ENCODE measurements at regions not wholly inside any gene's neighbourhood (a gene's known extent, or its start where the extent isn't known, plus 50 kb on each side); places are given as distances from the start of the nearest gene placed in this dataset.

DNA sequence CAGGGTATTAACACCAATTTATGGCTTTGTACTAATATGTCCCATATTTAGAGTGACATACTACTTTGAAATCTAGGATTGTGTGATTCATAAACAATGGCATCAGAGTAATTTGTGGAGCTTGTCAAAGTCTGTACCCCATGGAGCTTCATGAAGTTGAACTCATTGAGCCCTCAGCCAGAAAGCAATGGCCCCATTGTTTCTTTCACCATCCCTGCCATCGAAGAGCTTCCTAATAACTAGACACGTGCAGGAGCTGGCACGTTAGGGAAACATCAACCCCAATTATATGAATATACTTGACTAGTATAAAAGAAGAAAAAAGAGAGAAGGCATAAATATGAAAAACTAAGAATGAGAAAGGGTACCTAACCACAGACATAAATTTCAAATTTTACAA is 206.6 kb downstream of the CXCL12 start:
- Histone ChIP-seq H3K9ac (ENCODE audit: insufficient read depth, low read length, poor library complexity, severe bottlenecking) (no peak overlapping the region), H3K4me3 (replicated peaks in 1 of 3; ENCODE audit: low read depth in 2 of 3, low read length in 3 of 3) (no peak overlapping the region), H2AFZ (ENCODE audit: insufficient read depth, low read depth, low read length, poor library complexity, severe bottlenecking) (no peak overlapping the region), H4K20me1 (ENCODE audit: insufficient read depth, low read length) (no peaks in the 10 kb centered on the region), H3K27me3 (ENCODE audit: control insufficient read depth in 2 of 2, insufficient read depth in 2 of 2, low read length in 2 of 2) (no peaks in the 10 kb centered on the region), H3K4me2 (replicated peaks; ENCODE audit: extremely low read depth, low read length, poor library complexity, severe bottlenecking) (no peak overlapping the region), H3K9me3 (replicated peaks in 1 of 2; ENCODE audit: control insufficient read depth in 1 of 2, insufficient read depth in 1 of 2, low read length in 2 of 2) (no peaks in the 10 kb centered on the region), H3K4me1 (ENCODE audit: control insufficient read depth in 1 of 2, insufficient read depth in 2 of 2, low read length in 2 of 2) (no peaks in the 10 kb centered on the region), H3K79me2 (ENCODE audit: insufficient read depth, low read length) (no peaks in the 10 kb centered on the region), H3K36me3 (replicated peaks in 1 of 2; ENCODE audit: control insufficient read depth in 1 of 2, insufficient read depth in 2 of 2, low read length in 2 of 2) (no peaks in the 10 kb centered on the region), H3K27ac (ENCODE audit: low read depth in 1 of 2, low read length in 2 of 2) (no peak overlapping the region)
- Mint-ChIP-seq H3K4me1 (no peaks in the 10 kb centered on the region), H3K27ac (no peak overlapping the region), H3K9me3 (peaks cover 0 to 6% (median 0%) of the 10 kb centered on the region in 7 donors), H3K4me3 (no peak overlapping the region), H3K27me3 (ENCODE audit: low read depth in 3 of 3) (peaks cover 0 to 6% (median 0%) of the 10 kb centered on the region in 3 donors), H3K36me3 (no peaks in the 10 kb centered on the region)
- TF ChIP-seq, protein P1, sequence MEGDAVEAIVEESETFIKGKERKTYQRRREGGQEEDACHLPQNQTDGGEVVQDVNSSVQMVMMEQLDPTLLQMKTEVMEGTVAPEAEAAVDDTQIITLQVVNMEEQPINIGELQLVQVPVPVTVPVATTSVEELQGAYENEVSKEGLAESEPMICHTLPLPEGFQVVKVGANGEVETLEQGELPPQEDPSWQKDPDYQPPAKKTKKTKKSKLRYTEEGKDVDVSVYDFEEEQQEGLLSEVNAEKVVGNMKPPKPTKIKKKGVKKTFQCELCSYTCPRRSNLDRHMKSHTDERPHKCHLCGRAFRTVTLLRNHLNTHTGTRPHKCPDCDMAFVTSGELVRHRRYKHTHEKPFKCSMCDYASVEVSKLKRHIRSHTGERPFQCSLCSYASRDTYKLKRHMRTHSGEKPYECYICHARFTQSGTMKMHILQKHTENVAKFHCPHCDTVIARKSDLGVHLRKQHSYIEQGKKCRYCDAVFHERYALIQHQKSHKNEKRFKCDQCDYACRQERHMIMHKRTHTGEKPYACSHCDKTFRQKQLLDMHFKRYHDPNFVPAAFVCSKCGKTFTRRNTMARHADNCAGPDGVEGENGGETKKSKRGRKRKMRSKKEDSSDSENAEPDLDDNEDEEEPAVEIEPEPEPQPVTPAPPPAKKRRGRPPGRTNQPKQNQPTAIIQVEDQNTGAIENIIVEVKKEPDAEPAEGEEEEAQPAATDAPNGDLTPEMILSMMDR (IDR thresholded peaks at IDR 0.05), result no peak
- no CpG with 5 or more reads among the region's 3 CpGs for WGBS (ENCODE audit: insufficient coverage)
- no peak for DNase-seq
- intact Hi-C loops (cut with micrococcal nuclease), result no loop called here

DNA sequence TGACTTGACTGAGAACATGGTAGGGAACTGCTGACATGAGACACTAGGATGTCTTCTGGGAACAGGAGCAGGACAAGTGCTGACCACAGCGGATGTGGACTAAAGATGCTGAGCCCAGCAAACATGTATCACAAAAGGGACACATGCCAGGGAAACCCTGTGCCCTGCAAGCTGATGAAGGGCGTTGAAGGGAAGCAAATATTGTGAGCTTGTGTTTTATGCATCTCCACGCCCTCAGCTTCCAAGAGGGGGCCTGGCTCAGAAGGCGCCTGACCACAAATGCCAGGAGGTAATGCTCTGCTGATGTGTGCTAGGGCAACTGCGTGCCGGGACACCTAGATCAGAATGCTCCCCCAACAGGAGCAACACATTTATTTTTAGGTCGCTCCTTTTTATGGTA is 207.3 kb downstream of the CXCL12 start:
- TF ChIP-seq, protein P1 (IDR thresholded peaks at IDR 0.05), result no peak
- no peak overlapping the region for H3K27ac Mint-ChIP-seq
- intact Hi-C loops (cut with micrococcal nuclease), result no loop called here
- no peak overlapping the region for H3K27ac ChIP-seq (ENCODE audit: low read depth in 1 of 2, low read length in 2 of 2)
- no peak overlapping the region for H3K4me3 Mint-ChIP-seq
- no peaks in the 10 kb centered on the region for H3K79me2 ChIP-seq (ENCODE audit: insufficient read depth, low read length)
- H3K36me3 ChIP-seq (replicated peaks in 1 of 2; ENCODE audit: control insufficient read depth in 1 of 2, insufficient read depth in 2 of 2, low read length in 2 of 2), result no peaks in the 10 kb centered on the region
- H3K4me2 ChIP-seq (replicated peaks; ENCODE audit: extremely low read depth, low read length, poor library complexity, severe bottlenecking), result no peak overlapping the region
- no peak overlapping the region for H3K9ac ChIP-seq (ENCODE audit: insufficient read depth, low read length, poor library complexity, severe bottlenecking)
- peaks cover 0 to 6% (median 0%) of the 10 kb centered on the region in 7 donors for H3K9me3 Mint-ChIP-seq
- peaks cover 0 to 6% (median 2%) of the 10 kb centered on the region in 3 donors for H3K27me3 Mint-ChIP-seq (ENCODE audit: low read depth in 3 of 3)
- H2AFZ ChIP-seq (ENCODE audit: insufficient read depth, low read depth, low read length, poor library complexity, severe bottlenecking), result no peak overlapping the region
- no peak overlapping the region for H3K4me3 ChIP-seq (replicated peaks in 1 of 3; ENCODE audit: low read depth in 2 of 3, low read length in 3 of 3)
- WGBS (ENCODE audit: insufficient coverage), result 93% methylated on average over 7 of the region's 7 CpGs
- no peaks in the 10 kb centered on the region for H3K9me3 ChIP-seq (replicated peaks in 1 of 2; ENCODE audit: control insufficient read depth in 1 of 2, insufficient read depth in 1 of 2, low read length in 2 of 2)
- no peaks in the 10 kb centered on the region for H4K20me1 ChIP-seq (ENCODE audit: insufficient read depth, low read length)
- H3K4me1 ChIP-seq (ENCODE audit: control insufficient read depth in 1 of 2, insufficient read depth in 2 of 2, low read length in 2 of 2), result no peaks in the 10 kb centered on the region
- no peak for DNase-seq
- no peaks in the 10 kb centered on the region for H3K27me3 ChIP-seq (ENCODE audit: control insufficient read depth in 2 of 2, insufficient read depth in 2 of 2, low read length in 2 of 2)
- H3K36me3 Mint-ChIP-seq, result no peaks in the 10 kb centered on the region
- no peaks in the 10 kb centered on the region for H3K4me1 Mint-ChIP-seq
